ENCODE measurements at regions not wholly inside any gene's neighbourhood (a gene's known extent, or its start where the extent isn't known, plus 50 kb on each side); places are given as distances from the start of the nearest gene placed in this dataset.

DNA sequence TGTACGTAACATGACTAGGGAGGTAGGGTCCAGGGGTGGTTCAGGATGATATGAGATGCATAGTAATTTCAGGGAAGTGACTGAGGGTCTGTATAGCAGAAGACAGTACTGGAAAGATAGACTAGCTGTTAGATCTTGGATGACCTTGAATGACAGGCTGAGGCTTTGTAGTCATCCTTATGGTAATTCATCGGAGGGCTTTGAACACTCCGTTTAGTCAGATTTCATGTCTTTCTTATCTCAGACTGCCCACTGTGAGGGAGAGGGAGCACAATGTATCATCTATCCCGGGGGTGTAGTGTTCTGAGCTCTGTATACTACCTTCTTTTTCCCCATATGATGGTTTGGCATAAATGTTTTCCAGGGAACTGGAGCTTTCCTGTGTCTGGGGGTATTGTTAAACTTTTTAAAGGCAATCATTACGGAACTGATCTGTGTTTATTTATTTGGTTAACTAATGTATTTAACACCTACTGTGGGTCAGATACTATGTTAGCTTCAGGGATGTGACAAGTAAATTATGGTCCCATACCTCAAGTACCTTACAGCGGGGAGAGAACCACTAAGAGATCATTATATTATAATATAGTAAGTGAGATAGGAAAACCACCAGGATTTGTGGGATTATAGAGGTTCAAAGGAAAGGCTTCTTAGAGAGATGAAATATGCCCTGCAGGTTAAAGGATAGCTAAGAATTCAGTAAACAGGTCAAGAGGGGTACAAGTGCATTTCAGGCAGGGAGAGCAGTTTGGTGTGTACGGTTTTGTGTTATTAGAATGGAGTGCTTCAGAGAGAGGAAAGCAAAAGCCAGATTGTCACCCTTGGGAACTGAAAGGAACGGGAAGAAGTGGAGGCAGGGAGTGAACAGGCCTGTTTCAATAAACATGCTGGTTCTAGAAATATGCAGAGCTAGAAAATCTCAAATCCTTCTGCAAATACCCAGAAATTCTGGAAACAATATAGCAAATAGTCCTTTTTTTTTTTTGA lies 164.8 kb upstream of the KL start:
- WGBS, 2 donors, result 46 to 60% methylated on average over 8 of the region's 8 CpGs
- DNase-seq, result no peak

DNA sequence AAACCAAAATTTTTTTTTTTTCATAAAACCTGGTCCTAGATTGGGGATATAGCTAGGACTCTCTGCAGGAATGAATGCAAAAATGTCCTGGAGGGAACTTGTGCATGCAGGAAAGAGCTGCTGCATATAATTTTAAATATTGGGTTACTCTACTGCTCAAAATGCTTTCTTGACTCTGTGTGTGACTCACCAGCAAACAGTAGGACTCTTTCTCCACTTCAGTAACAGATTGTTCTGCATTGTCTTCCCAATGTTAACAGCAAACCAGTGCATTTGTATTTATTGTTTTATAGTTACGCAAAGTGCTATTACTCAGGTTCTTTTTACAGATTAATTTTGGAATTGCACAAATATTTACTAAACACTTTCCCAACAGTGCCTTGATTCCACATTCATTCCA lies 163.7 kb upstream of the KL start:
- DNase-seq, result no peak
- Histone ChIP-seq H3K36me3 (ENCODE audit: low read depth, missing control alignments) (no peaks in the 10 kb centered on the region), H3K27me3 (no peaks in the 10 kb centered on the region), H3K4me1 (peaks cover 16% of the 10 kb centered on the region), H3K4me3 (no peak overlapping the region), H3K27ac (no peak overlapping the region), H3K9me3 (no peaks in the 10 kb centered on the region)
- WGBS, 2 donors, result 53 to 65% methylated on average over 1 of the region's 1 CpG
- intact Hi-C loops (cut with DNase I; ENCODE audit: low total_unique reads), result no loop called here
- TF ChIP-seq POLR2A (IDR thresholded peaks at IDR 0.05), result no peak
- TF ChIP-seq, protein P1, sequence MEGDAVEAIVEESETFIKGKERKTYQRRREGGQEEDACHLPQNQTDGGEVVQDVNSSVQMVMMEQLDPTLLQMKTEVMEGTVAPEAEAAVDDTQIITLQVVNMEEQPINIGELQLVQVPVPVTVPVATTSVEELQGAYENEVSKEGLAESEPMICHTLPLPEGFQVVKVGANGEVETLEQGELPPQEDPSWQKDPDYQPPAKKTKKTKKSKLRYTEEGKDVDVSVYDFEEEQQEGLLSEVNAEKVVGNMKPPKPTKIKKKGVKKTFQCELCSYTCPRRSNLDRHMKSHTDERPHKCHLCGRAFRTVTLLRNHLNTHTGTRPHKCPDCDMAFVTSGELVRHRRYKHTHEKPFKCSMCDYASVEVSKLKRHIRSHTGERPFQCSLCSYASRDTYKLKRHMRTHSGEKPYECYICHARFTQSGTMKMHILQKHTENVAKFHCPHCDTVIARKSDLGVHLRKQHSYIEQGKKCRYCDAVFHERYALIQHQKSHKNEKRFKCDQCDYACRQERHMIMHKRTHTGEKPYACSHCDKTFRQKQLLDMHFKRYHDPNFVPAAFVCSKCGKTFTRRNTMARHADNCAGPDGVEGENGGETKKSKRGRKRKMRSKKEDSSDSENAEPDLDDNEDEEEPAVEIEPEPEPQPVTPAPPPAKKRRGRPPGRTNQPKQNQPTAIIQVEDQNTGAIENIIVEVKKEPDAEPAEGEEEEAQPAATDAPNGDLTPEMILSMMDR (IDR thresholded peaks at IDR 0.05), result no peak

More for the DNA sequence above, 164.8 kb upstream of the KL start:
- H3K36me3 ChIP-seq (ENCODE audit: low read depth, missing control alignments), result no peaks in the 10 kb centered on the region
- TF ChIP-seq, protein P1 (IDR thresholded peaks at IDR 0.05), result no peak
- TF ChIP-seq POLR2A (IDR thresholded peaks at IDR 0.05), result no peak
- H3K9me3 ChIP-seq, result no peaks in the 10 kb centered on the region
- H3K27ac ChIP-seq, result peak overlapping the region in 1 of 2 donors; percentile 64
- H3K4me1 ChIP-seq, result peaks cover 16% of the 10 kb centered on the region
- H3K4me3 ChIP-seq, result no peak overlapping the region
- intact Hi-C loops (cut with DNase I; ENCODE audit: low total_unique reads), result no loop called here
- no peaks in the 10 kb centered on the region for H3K27me3 ChIP-seq

DNA sequence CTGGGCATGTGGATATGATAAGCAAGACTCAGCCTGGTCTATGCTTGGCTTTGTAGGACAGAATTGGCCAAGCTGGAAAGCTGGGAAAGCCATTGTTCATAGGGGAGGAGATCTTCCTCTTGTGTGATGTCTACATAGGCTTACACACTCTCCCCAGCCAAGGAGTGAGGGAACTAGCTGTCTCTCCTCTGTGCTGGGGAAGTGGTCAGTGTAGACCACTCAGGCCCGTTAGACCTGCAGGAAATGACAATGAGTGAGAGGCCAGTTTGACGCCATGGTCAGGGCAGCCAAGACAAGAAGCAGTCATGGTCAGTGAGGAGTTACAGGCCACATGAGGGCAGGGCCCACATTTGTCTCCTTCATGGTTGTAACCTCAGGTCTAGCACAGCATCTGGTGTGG lies 159.1 kb upstream of the KL start:
- WGBS, 2 donors, result 92 to 94% methylated on average over 2 of the region's 2 CpGs
- intact Hi-C loops (cut with DNase I; ENCODE audit: low total_unique reads), result no loop called here
- Histone ChIP-seq H3K27me3 (no peaks in the 10 kb centered on the region), H3K4me1 (no peaks in the 10 kb centered on the region), H3K9me3 (no peaks in the 10 kb centered on the region), H3K27ac (no peak overlapping the region), H3K4me3 (no peak overlapping the region), H3K36me3 (ENCODE audit: low read depth, missing control alignments) (no peaks in the 10 kb centered on the region)
- DNase-seq, result no peak
- no peak for TF ChIP-seq POLR2A (IDR thresholded peaks at IDR 0.05)
- TF ChIP-seq, protein P1 (IDR thresholded peaks at IDR 0.05), result no peak

- Histone ChIP-seq H3K4me1 (no peaks in the 10 kb centered on the region), H3K27me3 (no peaks in the 10 kb centered on the region), H3K27ac (no peak overlapping the region), H3K36me3 (ENCODE audit: low read depth, missing control alignments) (no peaks in the 10 kb centered on the region), H3K9me3 (no peaks in the 10 kb centered on the region), H3K4me3 (no peak overlapping the region)
- intact Hi-C loops (cut with DNase I; ENCODE audit: low total_unique reads), result no loop called here
- TF ChIP-seq, protein P1 (IDR thresholded peaks at IDR 0.05), result no peak
- TF ChIP-seq POLR2A (IDR thresholded peaks at IDR 0.05), result no peak
- WGBS, 2 donors, result 77 to 98% methylated on average over 3 to 6 of the region's 6 CpGs
- no peak for DNase-seq
Observed at GRCh38 chr13:32857689-32858088, 158.5 kb upstream of the KL start.

All from testis (tissue), 2 donors.